GM12878 (cell line): ENCODE measurements at regions not wholly inside any gene's neighbourhood (a gene's known extent, or its start where the extent isn't known, plus 50 kb on each side); places are given as distances from the start of the nearest gene placed in this dataset.

Source experiments
- ATAC-seq: fragments of 200-7000 bp; cut with Tn5 transposase; 3 replicates; pipeline ENCODE4 v1.9.1; 2020; ENCODE audit warnings: mild to moderate bottlenecking, moderate library complexity
- BruUV-seq: library from RNA; stranded (reverse); fragments of 400-500 nt; replicated peaks from 2 replicates; lab custom pipeline; 2021; lab: Mats Ljungman, UMichigan
- CTCF ChIA-PET: fragments of 300-600 bp; sonication (Branson Sonifier 250); formaldehyde crosslinking; extraction: SDS; loops from one replicate; lab custom pipeline; 2021; ENCODE audit warnings: inconsistent platforms; lab: Yijun Ruan, JAX
- POLR2A ChIA-PET: fragments of 350-600 bp; formaldehyde crosslinking; extraction: SDS; loops from one replicate; lab custom pipeline; 2021; ENCODE audit warnings: inconsistent platforms; lab: Charles Lee
- RAD21 ChIA-PET: fragments of 300-600 bp; sonication (Branson Sonifier 250); formaldehyde crosslinking; loops from one replicate; lab custom pipeline; 2023; ENCODE audit warnings: antibody characterized with exemption; ENCODE audit not compliant: unreplicated experiment; lab: Charles Lee
- SMC1A ChIA-PET: fragments of 300-600 bp; sonication (Branson Sonifier 250); formaldehyde crosslinking; loops from one replicate; lab custom pipeline; 2023; ENCODE audit not compliant: unreplicated experiment, uncharacterized antibody; lab: Charles Lee
- DNase-seq: peaks from one replicate; pipeline ENCODE4 v3.0.0-alpha.2; 2011; ENCODE audit warnings: low read depth, low spot score
- FAIRE-seq: peaks from 3 replicates; lab custom pipeline; 2011; peaks lifted over from hg19 to GRCh38; lab: Jason Lieb, UNC
- H2AFZ ChIP-seq: 2 replicates; pipeline ENCODE4 v1.6.0; 2011; ENCODE audit warnings: low read depth, low read length, control low read depth; ENCODE audit not compliant: control insufficient read depth
- H3K27ac ChIP-seq: 2 replicates; pipeline ENCODE4 v1.5.1; 2011; ENCODE audit warnings: control low read depth; ENCODE audit not compliant: control insufficient read depth, insufficient read depth
- H3K27me3 ChIP-seq, 2 experiments: replicated peaks in 1 of 2; 2 replicates each; pipeline versions ENCODE4 v1.6.0 to v1.6.1; 2011; ENCODE audit warnings: low read length in 1 of 2; ENCODE audit not compliant: control insufficient read depth in 2 of 2, insufficient read depth in 2 of 2
- H3K36me3 ChIP-seq, 2 experiments: 2 replicates each; pipeline ENCODE4 v1.5.1; 2011; ENCODE audit warnings: low read length in 1 of 2; ENCODE audit not compliant: control insufficient read depth in 2 of 2, insufficient read depth in 2 of 2
- H3K4me1 ChIP-seq: 2 replicates; pipeline ENCODE4 v1.6.1; 2011; ENCODE audit warnings: mild to moderate bottlenecking, low read length, moderate library complexity, mixed read lengths; ENCODE audit not compliant: control insufficient read depth, insufficient read depth
- H3K4me2 ChIP-seq: 2 replicates; pipeline ENCODE4 v1.6.0; 2011; ENCODE audit warnings: control low read depth; ENCODE audit not compliant: control insufficient read depth, insufficient read depth
- H3K4me3 ChIP-seq: fragments of 200-600 bp; sonication (generic); 2 replicates; pipeline ENCODE4 v1.5.1; 2016
- H3K79me2 ChIP-seq: 2 replicates; pipeline ENCODE4 v1.6.0; 2011; ENCODE audit warnings: low read length; ENCODE audit not compliant: control insufficient read depth, insufficient read depth
- H3K9ac ChIP-seq: 2 replicates; pipeline ENCODE4 v1.8.0; 2011; ENCODE audit warnings: low read length, control low read depth, mixed read lengths; ENCODE audit not compliant: control insufficient read depth, insufficient read depth
- H3K9me3 ChIP-seq: replicated peaks from 3 replicates; pipeline ENCODE4 v1.5.1; 2011; ENCODE audit warnings: mild to moderate bottlenecking, low read length; ENCODE audit not compliant: control insufficient read depth, insufficient read depth
- H4K20me1 ChIP-seq: 2 replicates; pipeline ENCODE4 v1.6.0; 2011; ENCODE audit not compliant: control insufficient read depth, insufficient read depth
- BHLHE40 ChIP-seq, 2 experiments: fragments of 450-650 bp in 1 of 2; IDR thresholded peaks; 2 replicates each; pipeline ENCODE4 v1.6.1; 2011 to 2017; ENCODE audit warnings: low read depth in 2 of 2, borderline replicate concordance in 1 of 2, improper control_type of control experiment in 1 of 2, low read length in 1 of 2, mild to moderate bottlenecking in 1 of 2
- BMI1 ChIP-seq: fragments of 450-650 bp; IDR thresholded peaks from 2 replicates; pipeline ENCODE4 v1.6.1; 2016; ENCODE audit warnings: mild to moderate bottlenecking, moderate library complexity, borderline replicate concordance
- FOXM1 ChIP-seq: IDR thresholded peaks from 2 replicates; pipeline ENCODE4 v1.6.1; 2012; ENCODE audit warnings: low read depth, mild to moderate bottlenecking, inconsistent platforms, low read length, moderate library complexity
- HDAC2 ChIP-seq: fragments of 200-600 bp; sonication (generic); IDR thresholded peaks from 2 replicates; pipeline ENCODE4 v1.6.1; 2017
- IKZF1 ChIP-seq: fragments of 450-650 bp; conservative IDR thresholded peaks from 2 replicates; pipeline ENCODE4 v1.6.1; 2017; ENCODE audit warnings: antibody characterized with exemption, mild to moderate bottlenecking
- MEF2B ChIP-seq: fragments of 450-650 bp; IDR thresholded peaks from 2 replicates; pipeline ENCODE4 v1.6.1; 2018; ENCODE audit warnings: mild to moderate bottlenecking, moderate library complexity; ENCODE audit not compliant: partially characterized antibody, poor library complexity, severe bottlenecking
- MTA2 ChIP-seq: fragments of 450-650 bp; IDR thresholded peaks from 2 replicates; pipeline ENCODE4 v1.6.1; 2016; ENCODE audit warnings: low read depth, mild to moderate bottlenecking, moderate library complexity
- MXI1 ChIP-seq: fragments of 150-350 bp; IDR thresholded peaks from 2 replicates; pipeline ENCODE4 v1.6.1; 2011; ENCODE audit warnings: low read depth, mild to moderate bottlenecking, inconsistent platforms, low read length, improper control_type of control experiment
- NFYA ChIP-seq: IDR thresholded peaks from 2 replicates; pipeline ENCODE4 v1.6.1; 2011; ENCODE audit warnings: low read depth, mild to moderate bottlenecking, low read length, improper control_type of control experiment, borderline replicate concordance
- PML ChIP-seq: IDR thresholded peaks from 2 replicates; pipeline ENCODE4 v1.6.1; 2012; ENCODE audit warnings: low read length, inconsistent platforms
- POLR2A ChIP-seq: IDR thresholded peaks from 2 replicates; pipeline ENCODE4 v1.6.1; 2011; ENCODE audit warnings: low read depth, mild to moderate bottlenecking, low read length
- SREBF2 ChIP-seq: IDR thresholded peaks from 2 replicates; pipeline ENCODE4 v1.6.1; 2012; ENCODE audit warnings: mild to moderate bottlenecking, low read length
- STAT1 ChIP-seq: fragments of 450-650 bp; conservative IDR thresholded peaks from 2 replicates; pipeline ENCODE4 v1.6.1; 2014; ENCODE audit warnings: antibody characterized with exemption, mild to moderate bottlenecking
- TAF1 ChIP-seq: IDR thresholded peaks from 2 replicates; pipeline ENCODE4 v1.6.1; 2011; ENCODE audit warnings: mild to moderate bottlenecking, low read depth, low read length, borderline replicate concordance
- TARDBP ChIP-seq: IDR thresholded peaks from 2 replicates; pipeline ENCODE4 v1.6.1; 2016; ENCODE audit warnings: borderline replicate concordance
- ZBED1 ChIP-seq: IDR thresholded peaks from 2 replicates; pipeline ENCODE4 v1.6.1; 2016; ENCODE audit warnings: borderline replicate concordance
- ZNF622 ChIP-seq: fragments of 450-650 bp; IDR thresholded peaks from 2 replicates; pipeline ENCODE4 v1.6.1; 2017; ENCODE audit warnings: mild to moderate bottlenecking, inconsistent platforms
- in situ Hi-C: fragments of 300-500 bp; cut with MboI; formaldehyde crosslinking; loops from 9 replicates; pipeline ENCODE4 v1.14.3; 2018; ENCODE audit warnings: mixed read lengths
- intact Hi-C: fragments of 100-400 bp; cut with micrococcal nuclease; formaldehyde crosslinking; loops from one replicate; pipeline ENCODE4 v1.14.2; 2022; ENCODE audit not compliant: unreplicated experiment
- TF ChIP-seq, protein P1 (sequence below): fragments of 150-350 bp; IDR thresholded peaks from 2 replicates; pipeline ENCODE4 v1.6.1; 2016; ENCODE audit warnings: low read depth, low read length
- TF ChIP-seq, protein P2 (sequence below): fragments of 450-650 bp; IDR thresholded peaks from 2 replicates; pipeline ENCODE4 v1.6.1; 2017; ENCODE audit warnings: mild to moderate bottlenecking

DNA sequence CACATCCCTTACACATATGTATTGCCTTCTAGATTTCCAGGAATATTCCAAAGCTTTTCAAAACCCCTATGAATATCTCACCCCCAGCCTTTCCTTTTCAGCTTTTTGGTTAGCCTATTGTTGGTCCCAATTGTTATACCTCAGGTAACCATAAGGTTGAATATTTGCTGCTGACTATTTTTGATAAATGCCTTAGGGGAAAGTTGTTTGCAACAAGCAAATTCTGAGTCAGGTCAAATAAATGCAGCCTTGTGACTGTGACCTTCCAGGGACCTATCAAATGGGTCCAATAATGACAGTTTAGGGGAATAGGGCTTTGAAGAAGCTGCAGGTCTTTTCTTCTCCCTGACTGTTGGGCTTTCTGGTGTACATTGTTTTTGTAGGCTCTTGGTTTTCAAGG lies 699.7 kb downstream of the NTRK3 start:
- ChIA-PET RAD21 (no interaction called here), CTCF (interaction anchor here (1.5 kb wide), 1 partner anchor 9 kb away, joined by 3 read pairs; no protein-coding TSS in a partner anchor), SMC1A (interaction anchor here (1.1 kb wide), 1 partner anchor 39 kb away, joined by 3 read pairs; no protein-coding TSS in a partner anchor), POLR2A (interaction anchor here (0.5 to 0.6 kb wide), 2 partner anchors 39 to 576 kb away, joined by 3 read pairs; no protein-coding TSS in a partner anchor)
- Histone ChIP-seq H4K20me1 (no peaks in the 10 kb centered on the region), H3K9ac (no peak overlapping the region), H3K4me1 (no peaks in the 10 kb centered on the region), H2AFZ (no peak overlapping the region), H3K4me3 (no peak overlapping the region), H3K4me2 (no peak overlapping the region), H3K9me3 (no peaks in the 10 kb centered on the region), H3K27me3 (no peaks in the 10 kb centered on the region), H3K79me2 (no peaks in the 10 kb centered on the region), H3K27ac (no peak overlapping the region), H3K36me3 (no peaks in the 10 kb centered on the region)
- ATAC-seq (no peak), FAIRE-seq (no peak), DNase-seq (no peak)
- TF ChIP-seq PML (no peak), ZBED1 (no peak), BHLHE40 (IDR thresholded peaks at IDR 0.05; ENCODE audit: borderline replicate concordance in 1 of 2, low read depth in 2 of 2, low read length in 1 of 2) (no peak), HDAC2 (no peak), TAF1 (no peak), MXI1 (no peak), POLR2A (no peak), ZNF622 (no peak), NFYA (no peak), TARDBP (no peak), STAT1 (no peak), MEF2B (no peak), MTA2 (no peak), IKZF1 (no peak), SREBF2 (no peak), BMI1 (no peak), FOXM1 (no peak)
- TF ChIP-seq, protein P1, sequence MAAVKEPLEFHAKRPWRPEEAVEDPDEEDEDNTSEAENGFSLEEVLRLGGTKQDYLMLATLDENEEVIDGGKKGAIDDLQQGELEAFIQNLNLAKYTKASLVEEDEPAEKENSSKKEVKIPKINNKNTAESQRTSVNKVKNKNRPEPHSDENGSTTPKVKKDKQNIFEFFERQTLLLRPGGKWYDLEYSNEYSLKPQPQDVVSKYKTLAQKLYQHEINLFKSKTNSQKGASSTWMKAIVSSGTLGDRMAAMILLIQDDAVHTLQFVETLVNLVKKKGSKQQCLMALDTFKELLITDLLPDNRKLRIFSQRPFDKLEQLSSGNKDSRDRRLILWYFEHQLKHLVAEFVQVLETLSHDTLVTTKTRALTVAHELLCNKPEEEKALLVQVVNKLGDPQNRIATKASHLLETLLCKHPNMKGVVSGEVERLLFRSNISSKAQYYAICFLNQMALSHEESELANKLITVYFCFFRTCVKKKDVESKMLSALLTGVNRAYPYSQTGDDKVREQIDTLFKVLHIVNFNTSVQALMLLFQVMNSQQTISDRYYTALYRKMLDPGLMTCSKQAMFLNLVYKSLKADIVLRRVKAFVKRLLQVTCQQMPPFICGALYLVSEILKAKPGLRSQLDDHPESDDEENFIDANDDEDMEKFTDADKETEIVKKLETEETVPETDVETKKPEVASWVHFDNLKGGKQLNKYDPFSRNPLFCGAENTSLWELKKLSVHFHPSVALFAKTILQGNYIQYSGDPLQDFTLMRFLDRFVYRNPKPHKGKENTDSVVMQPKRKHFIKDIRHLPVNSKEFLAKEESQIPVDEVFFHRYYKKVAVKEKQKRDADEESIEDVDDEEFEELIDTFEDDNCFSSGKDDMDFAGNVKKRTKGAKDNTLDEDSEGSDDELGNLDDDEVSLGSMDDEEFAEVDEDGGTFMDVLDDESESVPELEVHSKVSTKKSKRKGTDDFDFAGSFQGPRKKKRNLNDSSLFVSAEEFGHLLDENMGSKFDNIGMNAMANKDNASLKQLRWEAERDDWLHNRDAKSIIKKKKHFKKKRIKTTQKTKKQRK = no peak
- TF ChIP-seq, protein P2, sequence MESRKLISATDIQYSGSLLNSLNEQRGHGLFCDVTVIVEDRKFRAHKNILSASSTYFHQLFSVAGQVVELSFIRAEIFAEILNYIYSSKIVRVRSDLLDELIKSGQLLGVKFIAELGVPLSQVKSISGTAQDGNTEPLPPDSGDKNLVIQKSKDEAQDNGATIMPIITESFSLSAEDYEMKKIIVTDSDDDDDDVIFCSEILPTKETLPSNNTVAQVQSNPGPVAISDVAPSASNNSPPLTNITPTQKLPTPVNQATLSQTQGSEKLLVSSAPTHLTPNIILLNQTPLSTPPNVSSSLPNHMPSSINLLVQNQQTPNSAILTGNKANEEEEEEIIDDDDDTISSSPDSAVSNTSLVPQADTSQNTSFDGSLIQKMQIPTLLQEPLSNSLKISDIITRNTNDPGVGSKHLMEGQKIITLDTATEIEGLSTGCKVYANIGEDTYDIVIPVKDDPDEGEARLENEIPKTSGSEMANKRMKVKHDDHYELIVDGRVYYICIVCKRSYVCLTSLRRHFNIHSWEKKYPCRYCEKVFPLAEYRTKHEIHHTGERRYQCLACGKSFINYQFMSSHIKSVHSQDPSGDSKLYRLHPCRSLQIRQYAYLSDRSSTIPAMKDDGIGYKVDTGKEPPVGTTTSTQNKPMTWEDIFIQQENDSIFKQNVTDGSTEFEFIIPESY = no peak
- in situ Hi-C loops = no loop called here
- no TSS peak for BruUV-seq
- intact Hi-C loops = no loop called here
